ENCODE measurements at regions not wholly inside any gene's neighbourhood (a gene's known extent, or its start where the extent isn't known, plus 50 kb on each side); places are given as distances from the start of the nearest gene placed in this dataset.
"Not testable (repeated sequence)": the region's sequence is repeated elsewhere in the genome, so short reads cannot be mapped to it uniquely, and the experiment has no call there.

- Histone ChIP-seq H3K9me3 (ENCODE audit: control insufficient read depth, insufficient read depth, low read length) (no peaks in the 10 kb centered on the region), H3K4me1 (ENCODE audit: control insufficient read depth, insufficient read depth, low read length) (peaks cover 8% of the 10 kb centered on the region), H3K4me3 (ENCODE audit: low read length) (no peak overlapping the region), H3K27me3 (ENCODE audit: control insufficient read depth, insufficient read depth, low read length) (no peaks in the 10 kb centered on the region), H3K36me3 (ENCODE audit: control insufficient read depth, insufficient read depth, low read length) (no peaks in the 10 kb centered on the region), H3K27ac (ENCODE audit: low read length) (no peak overlapping the region)
- WGBS (ENCODE audit: insufficient coverage, insufficient read length), result no CpG with 5 or more reads among the region's 2 CpGs
- no peak for DNase-seq (ENCODE audit: low read depth, low spot score)
These were observed 467.0 kb upstream of the C16orf82 start for GRCh38 chr16:26599785-26600104.

DNA sequence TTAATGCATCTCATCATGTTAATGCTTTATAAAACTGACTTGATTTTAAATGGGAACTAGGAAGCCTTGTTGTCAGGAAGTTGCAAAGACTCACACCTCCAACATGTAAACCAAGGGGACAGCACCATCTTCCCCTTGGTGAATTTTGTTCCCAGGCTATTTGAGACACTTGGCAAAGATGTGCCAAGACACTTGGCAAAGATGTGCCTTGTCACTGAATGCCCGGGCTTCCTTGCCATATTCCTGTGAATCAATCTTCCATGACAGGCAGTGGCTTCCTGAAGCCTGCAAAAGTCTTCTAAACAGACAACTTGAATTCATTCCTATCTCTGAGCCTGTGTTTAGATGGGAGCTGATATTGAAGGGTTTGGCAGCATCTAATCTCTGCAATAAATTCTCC is 465.4 kb upstream of the C16orf82 start:
- WGBS (ENCODE audit: insufficient coverage, insufficient read length), result no CpG with 5 or more reads among the region's 1 CpG
- H3K36me3 ChIP-seq (ENCODE audit: control insufficient read depth, insufficient read depth, low read length), result no peaks in the 10 kb centered on the region
- no peaks in the 10 kb centered on the region for H3K27me3 ChIP-seq (ENCODE audit: control insufficient read depth, insufficient read depth, low read length)
- H3K27ac ChIP-seq (ENCODE audit: low read length), result no peak overlapping the region
- H3K4me3 ChIP-seq (ENCODE audit: low read length), result no peak overlapping the region
- no peak for DNase-seq (ENCODE audit: low read depth, low spot score)
- H3K4me1 ChIP-seq (ENCODE audit: control insufficient read depth, insufficient read depth, low read length), result peaks cover 8% of the 10 kb centered on the region
- H3K9me3 ChIP-seq (ENCODE audit: control insufficient read depth, insufficient read depth, low read length), result no peaks in the 10 kb centered on the region

DNA sequence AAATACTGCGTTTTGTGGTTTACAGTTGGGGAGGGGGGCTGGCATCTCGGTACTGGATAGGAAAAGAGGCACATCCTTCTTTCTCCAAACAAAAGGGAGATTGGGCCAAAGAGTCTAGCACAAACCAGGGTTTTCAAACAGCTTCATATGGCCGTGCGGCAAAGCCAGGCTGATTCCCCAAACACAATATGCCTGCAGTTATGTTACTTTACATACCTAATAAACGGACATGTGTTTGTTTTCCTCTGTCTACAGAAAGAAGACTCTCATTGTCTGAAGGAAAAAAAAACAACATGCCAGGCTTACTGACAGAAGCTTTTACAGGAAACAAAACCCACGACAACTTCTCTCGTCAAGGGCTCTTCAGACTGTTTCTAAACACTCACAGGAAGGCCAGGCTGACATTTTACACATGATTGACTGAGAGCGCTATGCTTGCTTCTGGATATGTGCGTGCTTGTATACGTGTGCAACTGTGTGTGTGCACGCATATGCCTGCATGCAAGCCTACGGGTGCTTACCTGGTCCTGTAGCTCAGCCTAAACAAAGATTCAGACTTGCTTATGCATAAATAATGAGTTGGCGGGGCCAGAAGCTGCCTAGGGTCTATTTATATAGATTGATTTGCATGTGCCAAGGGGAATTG is 461.0 kb upstream of the C16orf82 start:
- H3K4me1 ChIP-seq (ENCODE audit: control insufficient read depth, insufficient read depth, low read length), result no peaks in the 10 kb centered on the region
- no peaks in the 10 kb centered on the region for H3K9me3 ChIP-seq (ENCODE audit: control insufficient read depth, insufficient read depth, low read length)
- no peak overlapping the region for H3K27ac ChIP-seq (ENCODE audit: low read length)
- no peaks in the 10 kb centered on the region for H3K27me3 ChIP-seq (ENCODE audit: control insufficient read depth, insufficient read depth, low read length)
- DNase-seq (ENCODE audit: low read depth, low spot score), result no peak
- no peaks in the 10 kb centered on the region for H3K36me3 ChIP-seq (ENCODE audit: control insufficient read depth, insufficient read depth, low read length)
- no CpG with 5 or more reads among the region's 13 CpGs for WGBS (ENCODE audit: insufficient coverage, insufficient read length)
- H3K4me3 ChIP-seq (ENCODE audit: low read length), result no peak overlapping the region

DNA sequence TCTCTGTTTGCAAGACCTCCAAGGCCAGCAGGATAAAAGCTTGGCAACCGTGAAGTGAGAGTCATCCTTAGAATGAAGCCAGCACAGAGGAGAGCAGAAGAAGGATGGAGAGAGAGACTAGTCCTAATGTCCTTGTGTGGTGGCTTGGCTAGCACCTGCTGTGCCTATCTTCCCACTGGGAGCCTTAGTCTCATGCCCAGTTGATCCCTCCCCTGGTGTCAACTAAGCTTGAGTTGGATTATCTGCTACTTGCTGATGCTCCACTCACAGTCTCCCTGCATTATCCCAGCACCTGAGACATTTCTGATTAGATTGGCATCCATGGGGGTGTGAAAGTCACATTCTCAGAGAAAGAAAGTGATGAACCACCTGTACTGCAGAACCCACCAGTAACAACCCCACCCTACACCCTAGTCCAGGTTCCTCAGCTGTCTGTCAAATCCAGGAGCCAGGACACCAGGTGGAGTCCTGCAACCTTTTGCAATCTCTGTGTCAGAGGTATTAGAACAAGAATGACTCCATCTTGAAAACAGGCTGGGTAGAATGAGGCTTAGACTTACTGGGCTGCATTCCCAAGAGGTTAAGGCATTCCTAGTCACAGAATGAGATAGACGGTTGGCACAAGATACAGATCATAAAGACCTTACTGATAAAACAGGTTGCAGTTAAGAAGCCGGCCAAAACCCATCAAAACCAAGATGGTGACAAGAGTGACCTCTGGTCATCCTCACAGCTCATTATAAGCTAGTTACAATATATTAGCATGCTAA is 460.2 kb upstream of the C16orf82 start:
- Histone ChIP-seq H3K4me3 (ENCODE audit: low read length) (no peak overlapping the region), H3K9me3 (ENCODE audit: control insufficient read depth, insufficient read depth, low read length) (no peaks in the 10 kb centered on the region), H3K27ac (ENCODE audit: low read length) (no peak overlapping the region), H3K36me3 (ENCODE audit: control insufficient read depth, insufficient read depth, low read length) (no peaks in the 10 kb centered on the region), H3K27me3 (ENCODE audit: control insufficient read depth, insufficient read depth, low read length) (no peaks in the 10 kb centered on the region), H3K4me1 (ENCODE audit: control insufficient read depth, insufficient read depth, low read length) (no peaks in the 10 kb centered on the region)
- DNase-seq (ENCODE audit: low read depth, low spot score), result no peak
- no CpG with 5 or more reads among the region's 3 CpGs for WGBS (ENCODE audit: insufficient coverage, insufficient read length)

GRCh38 chr16:26614237-26614841 is 452.4 kb upstream of the C16orf82 start:
- Histone ChIP-seq H3K9me3 (ENCODE audit: control insufficient read depth, insufficient read depth, low read length) (no peaks in the 10 kb centered on the region), H3K4me3 (ENCODE audit: low read length) (no peak overlapping the region), H3K4me1 (ENCODE audit: control insufficient read depth, insufficient read depth, low read length) (no peaks in the 10 kb centered on the region), H3K27me3 (ENCODE audit: control insufficient read depth, insufficient read depth, low read length) (no peaks in the 10 kb centered on the region), H3K27ac (ENCODE audit: low read length) (no peak overlapping the region), H3K36me3 (ENCODE audit: control insufficient read depth, insufficient read depth, low read length) (no peaks in the 10 kb centered on the region)
- DNase-seq (ENCODE audit: low read depth, low spot score), result no peak
- no CpG with 5 or more reads among the region's 7 CpGs for WGBS (ENCODE audit: insufficient coverage, insufficient read length)

GRCh38 chr16:26623442-26623841 is 443.3 kb upstream of the C16orf82 start:
- Histone ChIP-seq H3K27me3 (ENCODE audit: control insufficient read depth, insufficient read depth, low read length) (0 out of 2 replicates have a peak, but pooled peaks cover 1% of the 10 kb centered on the region), H3K4me3 (ENCODE audit: low read length) (no peak overlapping the region), H3K36me3 (ENCODE audit: control insufficient read depth, insufficient read depth, low read length) (no peaks in the 10 kb centered on the region), H3K4me1 (ENCODE audit: control insufficient read depth, insufficient read depth, low read length) (no peaks in the 10 kb centered on the region), H3K9me3 (ENCODE audit: control insufficient read depth, insufficient read depth, low read length) (no peaks in the 10 kb centered on the region; the same call in 1 of the 2 replicates), H3K27ac (ENCODE audit: low read length) (no peak overlapping the region)
- no CpG with 5 or more reads among the region's 2 CpGs for WGBS (ENCODE audit: insufficient coverage, insufficient read length)
- no peak for DNase-seq (ENCODE audit: low read depth, low spot score)

DNA sequence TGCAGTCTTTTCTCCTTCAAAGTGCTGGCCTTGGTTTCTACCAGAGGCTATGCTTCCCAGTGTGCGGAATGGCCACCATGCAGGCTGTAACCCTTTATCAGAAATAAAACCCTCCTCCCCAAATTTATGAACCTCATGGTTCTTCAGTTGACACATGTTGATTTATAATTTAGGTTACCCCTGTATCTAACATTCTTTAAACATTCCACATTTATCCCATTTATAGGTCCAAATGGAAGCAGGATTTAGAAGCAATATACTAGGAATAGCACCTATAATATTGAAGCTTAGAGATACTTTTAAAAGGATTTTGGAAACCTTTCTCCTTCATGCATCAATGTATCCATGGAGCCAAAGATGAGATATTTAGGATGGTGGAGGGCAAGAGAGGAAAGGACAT is 438.8 kb upstream of the C16orf82 start:
- no CpG with 5 or more reads among the region's 1 CpG for WGBS (ENCODE audit: insufficient coverage, insufficient read length)
- Histone ChIP-seq H3K9me3 (ENCODE audit: control insufficient read depth, insufficient read depth, low read length) (peaks cover 2% of the 10 kb centered on the region; the same call in 1 of the 2 replicates), H3K27me3 (ENCODE audit: control insufficient read depth, insufficient read depth, low read length) (0 out of 2 replicates have a peak, but pooled peaks cover 1% of the 10 kb centered on the region), H3K4me1 (ENCODE audit: control insufficient read depth, insufficient read depth, low read length) (no peaks in the 10 kb centered on the region), H3K36me3 (ENCODE audit: control insufficient read depth, insufficient read depth, low read length) (no peaks in the 10 kb centered on the region), H3K27ac (ENCODE audit: low read length) (no peak overlapping the region), H3K4me3 (ENCODE audit: low read length) (no peak overlapping the region)
- DNase-seq (ENCODE audit: low read depth, low spot score), result no peak

DNA sequence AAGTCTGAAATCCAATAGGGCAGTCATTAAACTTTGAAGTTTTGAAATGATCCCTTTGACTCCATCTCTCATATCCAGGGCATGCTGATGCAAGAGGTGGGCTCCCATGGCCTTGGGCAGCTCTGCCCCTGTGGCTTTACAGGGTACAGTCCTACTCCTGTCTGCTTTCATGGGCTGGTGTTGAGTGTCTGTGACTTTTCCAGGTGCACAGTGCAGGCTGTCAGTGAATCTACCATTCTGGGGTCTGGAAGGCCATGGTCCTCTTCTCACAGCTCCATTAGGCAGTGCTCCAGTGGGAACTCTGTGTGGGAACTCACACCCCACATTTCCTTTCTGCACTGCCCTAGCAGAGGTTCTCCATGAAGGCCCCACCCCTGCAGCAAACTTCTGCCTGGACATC is 435.4 kb upstream of the C16orf82 start:
- H3K27me3 ChIP-seq (ENCODE audit: control insufficient read depth, insufficient read depth, low read length); H3K4me1 ChIP-seq (ENCODE audit: control insufficient read depth, insufficient read depth, low read length); H3K9me3 ChIP-seq (ENCODE audit: control insufficient read depth, insufficient read depth, low read length); DNase-seq (ENCODE audit: low read depth, low spot score); H3K27ac ChIP-seq (ENCODE audit: low read length); H3K36me3 ChIP-seq (ENCODE audit: control insufficient read depth, insufficient read depth, low read length); H3K4me3 ChIP-seq (ENCODE audit: low read length): not testable (repeated sequence)

DNA sequence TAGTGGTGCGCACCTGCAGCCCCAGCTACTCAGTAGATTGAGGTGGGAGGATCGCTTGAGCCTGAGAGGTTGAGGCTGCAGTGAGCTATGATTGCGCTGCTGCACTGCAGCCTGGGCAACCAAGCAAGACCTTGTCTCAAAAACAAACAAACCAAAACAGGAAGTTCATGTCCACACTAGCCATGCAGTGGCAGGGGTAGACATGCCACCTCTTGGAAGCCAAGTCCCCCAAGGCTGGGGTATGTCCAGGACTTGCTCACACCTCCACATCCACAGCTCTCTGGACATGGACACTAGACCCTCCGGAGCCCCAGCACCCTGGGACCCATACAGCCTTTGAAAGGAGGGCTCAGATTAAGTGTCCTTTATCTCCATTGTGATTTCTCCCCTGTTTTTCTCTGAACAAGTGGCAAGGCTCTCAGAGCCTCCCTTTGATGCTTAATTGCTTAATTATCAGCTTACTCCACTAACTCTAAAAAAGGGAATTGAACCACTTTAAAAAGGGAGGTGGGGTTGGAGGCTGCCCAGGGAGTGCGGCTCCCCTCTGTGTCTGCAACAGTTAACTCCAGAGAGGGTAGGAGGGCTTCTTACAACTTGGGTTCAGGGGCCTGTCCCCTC is 424.6 kb upstream of the C16orf82 start:
- no peak overlapping the region for H3K27ac ChIP-seq (ENCODE audit: low read length)
- H3K36me3 ChIP-seq (ENCODE audit: control insufficient read depth, insufficient read depth, low read length), result no peaks in the 10 kb centered on the region
- whole genome bisulfite sequencing (ENCODE audit: insufficient coverage, insufficient read length), result no CpG with 5 or more reads among the region's 5 CpGs
- DNase-seq (ENCODE audit: low read depth, low spot score), result no peak
- H3K4me3 ChIP-seq (ENCODE audit: low read length), result no peak overlapping the region
- no peaks in the 10 kb centered on the region for H3K4me1 ChIP-seq (ENCODE audit: control insufficient read depth, insufficient read depth, low read length)
- H3K27me3 ChIP-seq (ENCODE audit: control insufficient read depth, insufficient read depth, low read length), result no peaks in the 10 kb centered on the region
- no peaks in the 10 kb centered on the region for H3K9me3 ChIP-seq (ENCODE audit: control insufficient read depth, insufficient read depth, low read length)

GRCh38 chr16:26643519-26643918 is 423.2 kb upstream of the C16orf82 start:
- Histone ChIP-seq H3K36me3 (ENCODE audit: control insufficient read depth, insufficient read depth, low read length) (no peaks in the 10 kb centered on the region), H3K27ac (ENCODE audit: low read length) (no peak overlapping the region), H3K4me3 (ENCODE audit: low read length) (no peak overlapping the region), H3K9me3 (ENCODE audit: control insufficient read depth, insufficient read depth, low read length) (no peaks in the 10 kb centered on the region), H3K27me3 (ENCODE audit: control insufficient read depth, insufficient read depth, low read length) (no peaks in the 10 kb centered on the region), H3K4me1 (ENCODE audit: control insufficient read depth, insufficient read depth, low read length) (no peaks in the 10 kb centered on the region)
- WGBS (ENCODE audit: insufficient coverage, insufficient read length), result no CpG with 5 or more reads among the region's 3 CpGs
- no peak for DNase-seq (ENCODE audit: low read depth, low spot score)

All from iPS DF 6.9 (cell line).